Endodermal cell (in vitro differentiated cells): ENCODE measurements at regions not wholly inside any gene's neighbourhood (a gene's known extent, or its start where the extent isn't known, plus 50 kb on each side); places are given as distances from the start of the nearest gene placed in this dataset.

Experiments used
- DNase-seq: peaks from one replicate; pipeline ENCODE4 v3.0.0-alpha.2; 2017
- H3K27ac ChIP-seq: 2 replicates; pipeline ENCODE4 v1.5.1; 2013; ENCODE audit warnings: mild to moderate bottlenecking, low read depth, low read length, moderate library complexity
- H3K27me3 ChIP-seq: 2 replicates; pipeline ENCODE4 v1.6.1; 2013; ENCODE audit warnings: mild to moderate bottlenecking, low read length, moderate library complexity; ENCODE audit not compliant: insufficient read depth, control insufficient read depth, poor library complexity, severe bottlenecking
- H3K36me3 ChIP-seq: 2 replicates; pipeline ENCODE4 v1.7.0; 2013; ENCODE audit warnings: mild to moderate bottlenecking, low read length, moderate library complexity; ENCODE audit not compliant: control insufficient read depth, insufficient read depth
- H3K4me1 ChIP-seq: one replicate; pipeline ENCODE4 v1.7.0; 2013; ENCODE audit warnings: low read length; ENCODE audit not compliant: control insufficient read depth, insufficient read depth
- H3K4me3 ChIP-seq: 2 replicates; pipeline ENCODE4 v1.5.1; 2013; ENCODE audit warnings: mild to moderate bottlenecking, low read length, moderate library complexity
- H3K9ac ChIP-seq: 2 replicates; pipeline ENCODE4 v1.6.1; 2013; ENCODE audit warnings: mild to moderate bottlenecking, low read length, moderate library complexity; ENCODE audit not compliant: poor library complexity, severe bottlenecking; ENCODE audit errors: extremely low read depth
- H3K9me3 ChIP-seq: 2 replicates; pipeline ENCODE4 v1.6.1; 2013; ENCODE audit warnings: mild to moderate bottlenecking, low read length, moderate library complexity; ENCODE audit not compliant: control insufficient read depth
- H3K27ac Mint-ChIP-seq: 2 replicates; pipeline ENCODE4 v1.8.0; 2020; ENCODE audit warnings: mixed read lengths
- H3K27me3 Mint-ChIP-seq: 2 replicates; pipeline ENCODE4 v1.8.0; 2021; ENCODE audit warnings: mild to moderate bottlenecking, mixed read lengths; ENCODE audit not compliant: insufficient read depth
- H3K36me3 Mint-ChIP-seq: 2 replicates; pipeline ENCODE4 v1.8.0; 2020; ENCODE audit warnings: low read depth, mixed read lengths
- H3K4me1 Mint-ChIP-seq: 2 replicates; pipeline ENCODE4 v1.8.0; 2020; ENCODE audit warnings: mixed read lengths
- H3K4me3 Mint-ChIP-seq: 2 replicates; pipeline ENCODE4 v1.8.0; 2020; ENCODE audit warnings: mild to moderate bottlenecking, moderate library complexity, mixed read lengths
- H3K9me3 Mint-ChIP-seq: 2 replicates; pipeline ENCODE4 v1.8.0; 2020; ENCODE audit warnings: mild to moderate bottlenecking, mixed read lengths
- CTCF ChIP-seq: fragments of 200-600 bp; sonication (generic); conservative IDR thresholded peaks from 2 replicates; pipeline ENCODE4 v1.5.0; 2021; ENCODE audit warnings: antibody characterized with exemption, mild to moderate bottlenecking
- WGBS, 2 experiments: methylation state at CpG; one replicate each; pipeline versions ENCODE4 v1.1.5 to v1.1.7; 2013; ENCODE audit warnings: missing lambda C conversion rate in 2 of 2, mixed read lengths in 1 of 2; ENCODE audit not compliant: insufficient coverage in 1 of 2, insufficient read length in 1 of 2; 5-methylcytosine and 5-hydroxymethylcytosine counted together

- Histone ChIP-seq H3K9ac (no peak overlapping the region), H3K4me1 (no peaks in the 10 kb centered on the region), H3K4me3 (no peak overlapping the region), H3K36me3 (no peaks in the 10 kb centered on the region), H3K27ac (no peak overlapping the region), H3K27me3 (no peaks in the 10 kb centered on the region), H3K9me3 (no peaks in the 10 kb centered on the region)
- Mint-ChIP-seq H3K9me3 (no peaks in the 10 kb centered on the region), H3K27ac (no peak overlapping the region), H3K36me3 (no peaks in the 10 kb centered on the region), H3K4me1 (no peaks in the 10 kb centered on the region), H3K4me3 (no peak overlapping the region), H3K27me3 (no peaks in the 10 kb centered on the region)
- TF ChIP-seq CTCF, result no peak
- WGBS, 2 experiments, result 79 to 82% methylated on average over 10 to 11 of the region's 11 CpGs
- no peak for DNase-seq
These were observed 56.4 kb upstream of the ROBO1 start for GRCh38 chr3:79824166-79824565.

- no peaks in the 10 kb centered on the region for H3K4me1 ChIP-seq
- no peaks in the 10 kb centered on the region for H3K9me3 Mint-ChIP-seq
- no peaks in the 10 kb centered on the region for H3K36me3 Mint-ChIP-seq
- no peaks in the 10 kb centered on the region for H3K9me3 ChIP-seq
- H3K4me1 Mint-ChIP-seq, result no peaks in the 10 kb centered on the region
- peak; percentile 51 for DNase-seq
- H3K9ac ChIP-seq, result no peak overlapping the region
- H3K36me3 ChIP-seq, result no peaks in the 10 kb centered on the region
- no peak overlapping the region for H3K27ac Mint-ChIP-seq
- H3K4me3 ChIP-seq, result no peak overlapping the region
- WGBS, 2 experiments, result 74% methylated on average over 2 of the region's 2 CpGs; no CpG with 5 or more reads in 1 of the 2 experiments
- TF ChIP-seq CTCF, result no peak
- H3K4me3 Mint-ChIP-seq, result no peak overlapping the region
- no peaks in the 10 kb centered on the region for H3K27me3 Mint-ChIP-seq
- H3K27me3 ChIP-seq, result no peaks in the 10 kb centered on the region
- no peak overlapping the region for H3K27ac ChIP-seq
These were observed 54.3 kb upstream of the ROBO1 start for GRCh38 chr3:79822076-79822475.

GRCh38 chr3:79820089-79820488 lies 52.3 kb upstream of the ROBO1 start:
- H3K27ac ChIP-seq, result no peak overlapping the region
- no peak for DNase-seq
- H3K9me3 ChIP-seq, result no peaks in the 10 kb centered on the region
- no peak overlapping the region for H3K4me3 Mint-ChIP-seq
- no peak overlapping the region for H3K9ac ChIP-seq
- H3K27me3 Mint-ChIP-seq, result no peaks in the 10 kb centered on the region
- no peak overlapping the region for H3K27ac Mint-ChIP-seq
- TF ChIP-seq CTCF, result no peak
- H3K4me1 Mint-ChIP-seq, result no peaks in the 10 kb centered on the region
- H3K4me3 ChIP-seq, result no peak overlapping the region
- peaks cover 9% of the 10 kb centered on the region for H3K9me3 Mint-ChIP-seq
- WGBS, 2 experiments, result 73 to 83% methylated on average over 1 to 4 of the region's 4 CpGs
- no peaks in the 10 kb centered on the region for H3K36me3 Mint-ChIP-seq
- H3K36me3 ChIP-seq, result no peaks in the 10 kb centered on the region
- no peaks in the 10 kb centered on the region for H3K4me1 ChIP-seq
- H3K27me3 ChIP-seq, result no peaks in the 10 kb centered on the region
